ENCODE measurements at regions not wholly inside any gene's neighbourhood (a gene's known extent, or its start where the extent isn't known, plus 50 kb on each side); places are given as distances from the start of the nearest gene placed in this dataset.
"Not testable (repeated sequence)": the region's sequence is repeated elsewhere in the genome, so short reads cannot be mapped to it uniquely, and the experiment has no call there.

DNA sequence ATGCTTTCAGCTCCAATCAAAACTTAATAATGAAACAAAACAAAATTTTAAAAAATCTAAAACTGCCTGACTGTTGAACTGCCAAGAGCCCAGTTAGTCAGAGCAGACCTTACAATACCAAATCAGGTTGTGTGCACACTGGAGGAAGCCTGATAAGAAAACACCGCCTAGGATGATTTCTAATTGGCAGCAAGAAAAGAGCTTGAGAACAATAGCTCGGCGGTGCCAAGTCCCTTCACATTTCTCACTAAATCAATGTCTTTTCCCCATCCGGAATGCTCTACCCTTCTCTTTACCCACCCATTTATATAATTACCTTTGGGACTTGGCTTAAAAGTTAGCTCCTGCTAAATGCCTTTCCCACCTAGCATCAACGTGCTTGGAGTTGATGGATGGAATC lies 256.7 kb downstream of the C12orf75 start:
- no peak for DNase-seq (ENCODE audit: low spot score)

DNA sequence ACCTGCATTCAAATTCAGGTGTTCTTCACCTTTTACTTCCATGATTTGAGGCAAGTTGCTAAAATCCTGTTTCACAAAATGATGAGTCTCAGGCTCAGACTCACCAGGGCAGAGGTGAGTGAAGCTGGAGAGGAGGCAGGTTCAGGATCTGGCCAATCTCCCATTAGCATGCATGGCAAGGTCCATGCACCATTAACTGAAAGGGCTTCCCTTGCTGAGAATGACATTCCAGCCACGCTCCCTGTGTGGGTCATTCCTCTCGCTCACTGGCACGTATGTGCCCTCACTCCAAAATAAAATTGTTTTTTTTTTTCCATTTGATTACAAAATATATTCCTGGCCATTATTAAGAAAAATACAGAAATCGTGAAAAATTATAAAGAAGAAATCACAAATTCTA lies 257.6 kb downstream of the C12orf75 start:
- no peak for DNase-seq (ENCODE audit: low spot score)

GRCh38 chr12:105590571-105590970 lies 260.1 kb downstream of the C12orf75 start:
- no peak for DNase-seq (ENCODE audit: low spot score)

- no peak for DNase-seq (ENCODE audit: low spot score)
Measured at GRCh38 chr12:105595440-105595839, 264.9 kb downstream of the C12orf75 start.

DNA sequence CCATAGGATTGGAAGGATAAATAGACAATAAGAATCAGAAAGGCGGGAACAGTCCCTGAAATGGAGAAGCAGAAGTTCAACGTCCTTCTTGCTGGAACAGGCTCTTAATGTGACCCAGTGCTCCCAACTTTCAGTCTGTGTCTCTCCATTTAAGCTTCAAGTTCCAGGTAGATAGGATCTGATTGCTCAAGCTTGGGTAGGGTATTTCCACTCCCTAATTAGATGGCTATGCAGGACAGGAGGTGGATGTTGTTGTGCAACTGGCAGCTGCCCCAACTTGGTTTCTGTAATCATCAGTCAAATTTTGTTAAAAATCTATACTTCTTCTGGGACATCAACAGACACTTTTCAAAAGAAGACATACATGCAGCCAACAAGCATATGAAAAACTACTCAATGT lies 266.2 kb downstream of the C12orf75 start:
- DNase-seq (ENCODE audit: low spot score): no peak

GRCh38 chr12:105598031-105598430 lies 267.5 kb downstream of the C12orf75 start:
- no peak for DNase-seq (ENCODE audit: low spot score)

- no peak for DNase-seq (ENCODE audit: low spot score)
Measured at GRCh38 chr12:105600911-105601545, 270.5 kb downstream of the C12orf75 start.

GRCh38 chr12:105602312-105602711 lies 271.8 kb downstream of the C12orf75 start:
- not testable (repeated sequence) for DNase-seq (ENCODE audit: low spot score)

DNA sequence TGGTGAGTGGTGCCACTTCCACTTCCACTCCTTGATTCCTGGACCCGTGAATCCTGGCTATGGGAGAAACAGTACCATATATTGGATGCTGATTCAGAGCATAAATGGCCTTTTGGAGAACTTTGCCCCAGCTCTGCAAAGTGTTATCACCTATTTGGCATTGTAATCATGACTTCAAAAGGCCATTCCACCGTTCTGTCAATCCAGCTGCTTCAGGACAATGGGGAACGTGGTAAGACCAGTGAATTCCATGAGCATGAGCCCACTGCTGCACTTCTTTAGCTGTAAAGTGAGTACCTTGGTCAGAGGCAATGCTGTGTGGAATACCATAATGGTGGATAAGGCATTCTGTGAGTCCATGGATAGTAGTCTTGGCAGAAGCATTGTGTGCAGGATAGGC lies 273.8 kb downstream of the C12orf75 start:
- not testable (repeated sequence) for DNase-seq (ENCODE audit: low spot score)

DNA sequence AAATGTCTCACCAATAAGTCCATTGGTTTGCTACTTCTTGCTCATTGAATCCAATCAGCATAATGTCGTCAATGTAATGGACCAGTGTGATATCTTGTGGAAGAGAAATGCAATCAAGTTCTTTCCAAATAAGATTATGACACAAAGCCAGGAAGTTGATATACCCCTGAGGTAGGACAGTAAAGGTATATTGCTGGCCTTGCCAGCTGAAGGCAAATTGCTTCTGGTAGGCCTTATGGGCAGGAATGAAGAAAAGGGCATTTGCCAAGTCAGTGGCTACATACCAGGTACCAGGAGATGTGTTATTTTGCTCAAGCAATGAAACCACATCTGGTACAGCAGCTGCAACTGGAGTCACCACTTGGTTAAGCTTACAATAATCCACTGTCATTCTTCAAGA lies 276.1 kb downstream of the C12orf75 start:
- not testable (repeated sequence) for DNase-seq (ENCODE audit: low spot score)

DNA sequence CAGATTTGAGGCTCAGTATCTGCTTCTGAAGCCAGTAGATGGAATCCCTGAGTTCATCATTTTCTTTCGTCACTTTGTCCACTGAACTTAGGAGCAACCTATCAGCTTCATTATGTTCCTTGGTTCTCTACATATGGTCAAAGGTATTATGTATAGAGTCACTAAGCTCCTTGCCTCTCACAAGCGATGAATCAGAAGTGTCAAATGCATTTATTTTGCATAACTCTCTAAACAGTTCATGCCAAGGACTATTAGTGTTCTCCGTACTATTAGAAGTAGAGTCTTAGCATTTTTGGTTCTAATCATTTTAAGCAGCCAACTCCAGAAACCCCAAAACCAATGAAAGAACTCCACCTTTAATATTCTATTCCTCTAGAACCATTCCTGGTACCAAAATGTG lies 278.5 kb downstream of the C12orf75 start:
- not testable (repeated sequence) for DNase-seq (ENCODE audit: low spot score)

DNA sequence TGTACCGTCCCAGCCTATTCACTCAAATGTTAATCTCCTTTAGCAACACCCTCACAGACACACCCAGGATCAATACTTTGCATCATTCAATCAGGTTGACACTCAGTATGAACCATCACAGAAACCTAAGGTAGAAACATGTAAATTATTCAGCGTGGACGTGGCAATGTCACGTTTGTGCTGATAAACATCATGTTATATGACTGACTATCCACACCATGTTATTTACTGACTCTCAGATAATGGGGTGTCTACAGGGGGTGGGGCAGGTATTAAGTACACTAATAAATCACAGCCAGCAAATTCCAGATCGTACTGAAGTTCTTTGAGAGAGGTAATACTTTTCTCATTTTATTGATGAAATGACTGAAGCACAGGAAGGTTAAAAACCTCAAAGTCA lies 280.0 kb downstream of the C12orf75 start:
- no peak for DNase-seq (ENCODE audit: low spot score)

GRCh38 chr12:105611340-105611739 lies 280.8 kb downstream of the C12orf75 start:
- no peak for DNase-seq (ENCODE audit: low spot score)

- no peak for DNase-seq (ENCODE audit: low spot score)
Measured at GRCh38 chr12:105613269-105613668, 282.8 kb downstream of the C12orf75 start.

GRCh38 chr12:105613887-105614286 lies 283.4 kb downstream of the C12orf75 start:
- DNase-seq (ENCODE audit: low spot score): no peak

DNA sequence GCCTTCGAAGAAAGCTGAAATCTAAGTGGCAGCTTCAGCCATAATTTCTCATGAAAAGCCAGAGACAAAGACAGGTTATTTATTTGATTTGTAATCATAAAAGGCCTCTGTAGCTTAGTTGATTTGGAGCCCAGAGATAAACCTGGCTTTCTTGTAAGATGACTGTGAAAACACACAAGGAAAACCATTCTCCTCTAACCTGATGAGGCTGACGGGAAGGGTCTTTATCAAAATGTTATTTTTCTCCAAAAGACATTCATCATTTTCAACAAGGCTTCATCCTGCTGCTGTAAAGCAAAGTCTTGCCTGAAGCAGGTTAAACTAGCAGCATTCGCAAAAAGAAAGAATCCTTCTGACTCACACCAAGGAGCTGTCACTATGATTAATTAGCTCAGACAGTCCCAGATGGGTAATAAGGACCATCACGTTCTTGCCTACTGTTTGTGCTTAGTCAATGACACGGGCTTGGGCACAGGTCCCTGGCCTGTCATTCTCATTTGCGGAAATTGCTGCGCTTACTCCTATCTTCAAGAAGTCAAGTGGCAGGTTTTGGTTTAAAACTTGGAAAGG lies 286.6 kb downstream of the C12orf75 start:
- DNase-seq (ENCODE audit: low spot score): no peak

DNA sequence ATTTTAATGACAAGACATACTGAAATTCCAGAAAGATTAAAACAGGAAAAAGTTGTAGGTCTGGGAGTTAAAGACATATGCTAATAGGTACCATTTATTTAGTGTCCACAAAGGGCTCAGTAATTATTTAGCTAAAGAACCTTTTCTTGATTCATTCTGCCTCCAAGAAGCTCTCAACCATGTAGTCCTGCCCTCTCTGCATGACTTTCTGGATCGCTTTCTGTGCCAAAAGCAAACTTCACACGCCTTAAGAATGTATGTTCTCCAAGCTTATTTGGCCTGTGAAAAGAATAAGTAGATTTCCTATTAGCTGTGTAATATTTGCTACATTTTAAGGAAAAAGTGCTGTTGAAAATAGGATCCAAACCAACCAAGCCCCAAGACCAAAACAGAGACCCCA lies 291.7 kb downstream of the C12orf75 start:
- no peak for DNase-seq (ENCODE audit: low spot score)

- DNase-seq (ENCODE audit: low spot score): no peak
Measured at GRCh38 chr12:105622846-105623736, 292.6 kb downstream of the C12orf75 start.

DNA sequence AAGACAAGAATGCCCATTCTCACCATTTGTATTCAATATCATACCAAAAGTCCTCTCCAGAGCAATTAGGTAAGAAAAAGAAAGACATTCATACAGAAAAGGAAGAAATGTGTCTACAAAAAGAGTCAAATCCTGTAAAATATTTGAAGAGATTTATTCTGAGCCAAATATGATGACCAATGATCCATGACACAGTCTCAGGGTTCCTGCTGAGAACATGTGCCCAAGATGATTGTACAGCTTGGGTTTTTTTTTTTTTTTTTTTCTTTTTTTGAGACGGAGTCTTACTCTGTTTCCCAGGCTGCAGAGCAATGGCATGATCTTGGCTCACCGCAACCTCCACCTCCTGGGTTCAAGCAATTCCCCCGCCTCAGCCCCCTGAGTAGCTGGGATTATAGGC lies 296.2 kb downstream of the C12orf75 start:
- DNase-seq (ENCODE audit: low spot score): no peak

GRCh38 chr12:105637470-105637869 lies 307.0 kb downstream of the C12orf75 start:
- DNase-seq (ENCODE audit: low spot score): no peak

- DNase-seq (ENCODE audit: low spot score): no peak
Measured at GRCh38 chr12:105640761-105641160, 310.3 kb downstream of the C12orf75 start.

- DNase-seq (ENCODE audit: low spot score): no peak
Measured at GRCh38 chr12:105641749-105642148, 311.3 kb downstream of the C12orf75 start.

GRCh38 chr12:105644770-105645169 lies 314.3 kb downstream of the C12orf75 start:
- DNase-seq (ENCODE audit: low spot score): no peak

All from ecto neural progenitor cell (in vitro differentiated cells).